IMR-90 (cell line): ENCODE measurements at regions not wholly inside any gene's neighbourhood (a gene's known extent, or its start where the extent isn't known, plus 50 kb on each side); places are given as distances from the start of the nearest gene placed in this dataset.
A peak's percentile ranks its signal among the peaks of the same experiment; 100 is the strongest.

Source experiments
- ATAC-seq: fragments of 200-7000 bp; cut with Tn5 transposase; 2 replicates; pipeline ENCODE4 v1.9.1; 2020; ENCODE audit warnings: low read depth, mild to moderate bottlenecking, moderate library complexity
- BruUV-seq: library from RNA; stranded (reverse); fragments of 400-500 nt; replicated peaks from 2 replicates; lab custom pipeline; 2021; lab: Mats Ljungman, UMichigan
- CTCF ChIA-PET: fragments of 300-600 bp; formaldehyde crosslinking; extraction: SDS; loops from one replicate; lab custom pipeline; 2021; ENCODE audit warnings: antibody characterized with exemption; lab: Yijun Ruan, JAX
- POLR2A ChIA-PET: fragments of 300-600 bp; sonication (Branson Sonifier 250); formaldehyde crosslinking; loops from one replicate; lab custom pipeline; 2022; ENCODE audit warnings: antibody characterized with exemption; ENCODE audit not compliant: unreplicated experiment; lab: Charles Lee
- DNase-seq: peaks from one replicate; pipeline ENCODE4 v3.0.0; 2013
- H2AFZ ChIP-seq: replicated peaks from 2 replicates; pipeline ENCODE3; 2013; ENCODE audit warnings: low read length, mild to moderate bottlenecking; ENCODE audit not compliant: poor library complexity
- H2AK5ac ChIP-seq: 2 replicates; pipeline ENCODE4 v1.6.1; 2013; ENCODE audit warnings: low read depth, low read length, inconsistent platforms
- H2AK9ac ChIP-seq: replicated peaks from 2 replicates; pipeline ENCODE3; 2013; ENCODE audit warnings: mild to moderate bottlenecking, low read depth, low read length, moderate library complexity; ENCODE audit not compliant: poor library complexity
- H2BK120ac ChIP-seq: 2 replicates; pipeline ENCODE4 v1.6.1; 2013; ENCODE audit warnings: low read depth, low read length, inconsistent platforms
- H2BK15ac ChIP-seq: 3 replicates; pipeline ENCODE4 v1.6.1; 2013; ENCODE audit warnings: low read depth, low read length, inconsistent platforms
- H2BK20ac ChIP-seq: 2 replicates; pipeline ENCODE4 v1.6.1; 2013; ENCODE audit warnings: low read depth, mild to moderate bottlenecking, inconsistent platforms, low read length, moderate library complexity
- H2BK5ac ChIP-seq: 2 replicates; pipeline ENCODE4 v1.6.1; 2013; ENCODE audit warnings: mild to moderate bottlenecking, low read depth, low read length, inconsistent platforms; ENCODE audit not compliant: poor library complexity, severe bottlenecking
- H3K14ac ChIP-seq: replicated peaks from 2 replicates; pipeline ENCODE4 v1.6.1; 2013; ENCODE audit warnings: low read depth, low read length, inconsistent platforms
- H3K18ac ChIP-seq: 2 replicates; pipeline ENCODE4 v1.6.1; 2013; ENCODE audit warnings: low read depth, low read length, control low read depth
- H3K23ac ChIP-seq: 2 replicates; pipeline ENCODE4 v1.6.1; 2013; ENCODE audit warnings: low read depth, low read length, inconsistent platforms
- H3K27ac ChIP-seq: 2 replicates; pipeline ENCODE4 v1.5.1; 2013; ENCODE audit warnings: mild to moderate bottlenecking, control low read depth, low read length; ENCODE audit not compliant: insufficient read depth
- H3K27me3 ChIP-seq: 2 replicates; pipeline ENCODE4 v1.6.1; 2013; ENCODE audit warnings: low read length; ENCODE audit not compliant: control insufficient read depth, insufficient read depth
- H3K36me3 ChIP-seq: 2 replicates; pipeline ENCODE4 v1.6.1; 2013; ENCODE audit warnings: low read length, mixed read lengths; ENCODE audit not compliant: control insufficient read depth, insufficient read depth
- H3K4ac ChIP-seq: 2 replicates; pipeline ENCODE4 v1.6.1; 2013; ENCODE audit warnings: low read depth, low read length, inconsistent platforms
- H3K4me1 ChIP-seq: 2 replicates; pipeline ENCODE4 v1.6.1; 2013; ENCODE audit warnings: low read length, mixed read lengths; ENCODE audit not compliant: control insufficient read depth, insufficient read depth
- H3K4me2 ChIP-seq: 2 replicates; pipeline ENCODE4 v1.6.1; 2013; ENCODE audit warnings: low read depth, mild to moderate bottlenecking, control low read depth, low read length, moderate library complexity
- H3K4me3 ChIP-seq: 2 replicates; pipeline ENCODE4 v1.5.1; 2013; ENCODE audit warnings: low read depth, mild to moderate bottlenecking, control low read depth, low read length, moderate library complexity; ENCODE audit not compliant: insufficient read depth
- H3K56ac ChIP-seq: 2 replicates; pipeline ENCODE4 v1.6.1; 2013; ENCODE audit warnings: low read length, inconsistent platforms; ENCODE audit not compliant: insufficient read depth; ENCODE audit errors: extremely low read depth
- H3K79me1 ChIP-seq, 2 experiments: 2 replicates each; pipeline ENCODE4 v1.6.1; 2013; ENCODE audit warnings: low read length in 2 of 2, inconsistent platforms in 1 of 2, low read depth in 1 of 2
- H3K9ac ChIP-seq: 2 replicates; pipeline ENCODE4 v1.6.1; 2013; ENCODE audit warnings: low read depth, low read length, control low read depth
- H3K9me1 ChIP-seq: 2 replicates; pipeline ENCODE4 v1.6.1; 2013; ENCODE audit warnings: low read length, inconsistent platforms; ENCODE audit not compliant: insufficient read depth
- H3K9me3 ChIP-seq: 2 replicates; pipeline ENCODE4 v1.6.1; 2013; ENCODE audit warnings: low read length; ENCODE audit not compliant: control insufficient read depth, insufficient read depth
- H4K20me1 ChIP-seq: 2 replicates; pipeline ENCODE4 v1.6.1; 2013; ENCODE audit warnings: low read length, inconsistent platforms; ENCODE audit not compliant: insufficient read depth
- H4K5ac ChIP-seq: 2 replicates; pipeline ENCODE4 v1.6.1; 2013; ENCODE audit warnings: mild to moderate bottlenecking, low read depth, low read length, control low read depth
- H4K8ac ChIP-seq, 2 experiments: 2 replicates each; pipeline ENCODE4 v1.6.1; 2013; ENCODE audit warnings: low read depth in 2 of 2, low read length in 2 of 2, control low read depth in 1 of 2, inconsistent platforms in 1 of 2
- H4K91ac ChIP-seq: 2 replicates; pipeline ENCODE4 v1.6.1; 2013; ENCODE audit warnings: low read depth, low read length, inconsistent platforms; ENCODE audit not compliant: insufficient read depth
- CEBPB ChIP-seq: IDR thresholded peaks from 2 replicates; pipeline ENCODE4 v1.6.1; 2012; ENCODE audit warnings: low read depth, low read length, improper control_type of control experiment
- CTCF ChIP-seq: conservative IDR thresholded peaks from 2 replicates; pipeline ENCODE4 v1.5.1; 2012; ENCODE audit warnings: mild to moderate bottlenecking, low read depth, low read length, improper control_type of control experiment
- FOS ChIP-seq: fragments of 150-350 bp; IDR thresholded peaks from 2 replicates; pipeline ENCODE4 v1.6.1; 2016; ENCODE audit warnings: low read depth, low read length
- POLR2A ChIP-seq: IDR thresholded peaks from 2 replicates; pipeline ENCODE4 v1.6.1; 2012; ENCODE audit warnings: mild to moderate bottlenecking, low read depth, low read length
- WGBS, 2 experiments: methylation state at CpG; one replicate each; pipeline versions ENCODE4 v1.1.5 to v1.1.7; 2013; ENCODE audit warnings: missing lambda C conversion rate in 2 of 2; ENCODE audit not compliant: insufficient read length in 1 of 2; ENCODE audit errors: extremely low coverage in 2 of 2; 5-methylcytosine and 5-hydroxymethylcytosine counted together
- dilution Hi-C: fragments of 300-500 bp; cut with HindIII; formaldehyde crosslinking; loops from one replicate; pipeline ENCODE4 v1.14.3; 2018; ENCODE audit warnings: low sequenced_read_pairs; ENCODE audit not compliant: unreplicated experiment
- in situ Hi-C: fragments of 300-500 bp; cut with MboI; formaldehyde crosslinking; loops from 3 replicates; pipeline ENCODE4 v1.14.3; 2019; ENCODE audit warnings: low sequenced_read_pairs, inconsistent platforms, mixed read lengths
- intact Hi-C: fragments of 100-400 bp; cut with micrococcal nuclease; formaldehyde crosslinking; loops from 2 replicates; pipeline ENCODE4 v1.10.0; 2022

- H3K56ac ChIP-seq, result no peak overlapping the region
- no peak for DNase-seq
- H3K4ac ChIP-seq, result no peak overlapping the region
These were observed 85.7 kb upstream of the SHB start for GRCh38 chr9:38154501-38155421.

More at GRCh38 chr9:38154501-38155421, 85.7 kb upstream of the SHB start:
- ATAC-seq, result no peak
- Histone ChIP-seq H4K8ac (no peak overlapping the region), H3K23ac (no peak overlapping the region), H3K36me3 (no peaks in the 10 kb centered on the region), H3K14ac (no peak overlapping the region), H2BK120ac (no peak overlapping the region), H3K9me1 (no peaks in the 10 kb centered on the region), H3K79me1 (no peaks in the 10 kb centered on the region), H3K4me3 (no peak overlapping the region), H3K18ac (no peak overlapping the region), H4K91ac (no peak overlapping the region), H3K27me3 (peaks cover 24% of the 10 kb centered on the region), H3K9ac (no peak overlapping the region), H3K4me1 (no peaks in the 10 kb centered on the region), H3K9me3 (no peaks in the 10 kb centered on the region), H3K27ac (no peak overlapping the region), H2BK5ac (no peak overlapping the region), H3K4me2 (no peak overlapping the region), H4K20me1 (no peaks in the 10 kb centered on the region), H2BK15ac (no peak overlapping the region), H4K5ac (no peak overlapping the region), H2AFZ (peak overlapping the region; percentile 38), H2AK5ac (no peak overlapping the region), H2AK9ac (no peak overlapping the region), H2BK20ac (no peak overlapping the region)
- WGBS, 2 experiments, result 35% methylated on average over 2 of the region's 8 CpGs; no CpG with 5 or more reads in 1 of the 2 experiments
- TF ChIP-seq FOS, result no peak
- TF ChIP-seq CEBPB, result no peak
- TF ChIP-seq CTCF, result no peak
- no peak for TF ChIP-seq POLR2A
- POLR2A ChIA-PET, result no interaction called here
- dilution Hi-C loops, result no loop called here
- CTCF ChIA-PET, result interaction anchor here (0.7 to 1.0 kb wide), 2 partner anchors 67 to 242 kb away, joined by 3 to 4 read pairs; no protein-coding TSS in a partner anchor
- in situ Hi-C loops, result no loop called here
- intact Hi-C loops, result no loop called here
- BruUV-seq, result no TSS peak
